NAMALWA (cell line): ENCODE measurements at regions not wholly inside any gene's neighbourhood (a gene's known extent, or its start where the extent isn't known, plus 50 kb on each side); places are given as distances from the start of the nearest gene placed in this dataset.

Source experiments
- DNase-seq: peaks from one replicate; pipeline ENCODE4 v3.0.0-alpha.2; 2015; ENCODE audit warnings: low spot score

GRCh38 chr4:166363198-166363597 lies 490.2 kb downstream of the TLL1 start:
- no peak for DNase-seq

GRCh38 chr4:166366012-166366411 lies 493.0 kb downstream of the TLL1 start:
- DNase-seq, result no peak

GRCh38 chr4:166377578-166377977 lies 504.5 kb downstream of the TLL1 start:
- DNase-seq, result no peak

GRCh38 chr4:166386491-166387360 lies 513.7 kb downstream of the TLL1 start:
- DNase-seq, result peak; percentile 4

- DNase-seq, result no peak
These were observed 518.5 kb downstream of the TLL1 start for GRCh38 chr4:166391501-166391900.

- no peak for DNase-seq
These were observed 526.0 kb downstream of the TLL1 start for GRCh38 chr4:166399021-166399420.

GRCh38 chr4:166400270-166400894 lies 527.3 kb downstream of the TLL1 start:
- no peak for DNase-seq

GRCh38 chr4:166413356-166413755 lies 540.3 kb downstream of the TLL1 start:
- no peak for DNase-seq

- no peak for DNase-seq
These were observed 541.4 kb downstream of the TLL1 start for GRCh38 chr4:166414431-166414830.

- DNase-seq, result no peak
These were observed 542.7 kb downstream of the TLL1 start for GRCh38 chr4:166415749-166416148.

GRCh38 chr4:166421556-166422156 lies 548.6 kb downstream of the TLL1 start:
- no peak for DNase-seq

GRCh38 chr4:166422475-166422874 lies 549.4 kb downstream of the TLL1 start:
- DNase-seq, result no peak

GRCh38 chr4:166426300-166426863 lies 553.3 kb downstream of the TLL1 start:
- no peak for DNase-seq

GRCh38 chr4:166432125-166432524 lies 559.1 kb downstream of the TLL1 start:
- no peak for DNase-seq

GRCh38 chr4:166432842-166433241 lies 559.8 kb downstream of the TLL1 start:
- no peak for DNase-seq

- DNase-seq, result no peak
These were observed 562.4 kb downstream of the TLL1 start for GRCh38 chr4:166435449-166435848.

GRCh38 chr4:166458756-166459155 lies 585.7 kb downstream of the TLL1 start:
- DNase-seq, result no peak

- no peak for DNase-seq
These were observed 586.6 kb downstream of the TLL1 start for GRCh38 chr4:166459621-166460020.

GRCh38 chr4:166460769-166461550 lies 587.9 kb downstream of the TLL1 start:
- DNase-seq, result no peak

- no peak for DNase-seq
These were observed 608.0 kb downstream of the TLL1 start for GRCh38 chr4:166481055-166481454.

GRCh38 chr4:166481739-166482138 lies 608.7 kb downstream of the TLL1 start:
- DNase-seq, result no peak

GRCh38 chr4:166482758-166483157 lies 609.7 kb downstream of the TLL1 start:
- no peak for DNase-seq
